ENCODE measurements at regions not wholly inside any gene's neighbourhood (a gene's known extent, or its start where the extent isn't known, plus 50 kb on each side); places are given as distances from the start of the nearest gene placed in this dataset.

- FAIRE-seq, result no peak
Measured at GRCh38 chr3:153314038-153314437, 152.0 kb downstream of the RAP2B start.

DNA sequence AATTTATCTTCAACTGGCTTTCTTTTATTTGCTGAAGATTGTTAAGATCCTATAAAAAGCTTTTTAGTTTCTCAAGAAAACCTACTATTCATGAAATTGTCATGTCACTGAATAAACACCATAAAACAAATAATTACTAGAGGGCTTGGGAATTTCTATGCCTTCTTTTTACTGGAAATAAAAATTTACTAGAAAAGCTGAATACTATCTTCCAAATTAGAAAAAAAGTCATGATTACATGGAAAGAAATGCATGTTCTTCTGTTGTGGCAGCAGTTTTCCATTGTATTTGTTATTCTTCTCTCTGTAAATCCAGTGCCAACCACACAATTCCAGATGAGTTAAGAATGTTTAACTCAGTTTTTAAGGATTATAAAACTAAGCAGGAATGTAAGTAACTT, 153.8 kb downstream of the RAP2B start:
- no peak for FAIRE-seq

GRCh38 chr3:153319705-153320554, 157.9 kb downstream of the RAP2B start:
- FAIRE-seq, result no peak

- FAIRE-seq, result no peak
Measured at GRCh38 chr3:153320585-153321128, 158.6 kb downstream of the RAP2B start.

- FAIRE-seq, result no peak
Measured at GRCh38 chr3:153328690-153329089, 166.7 kb downstream of the RAP2B start.

- FAIRE-seq, result no peak
Measured at GRCh38 chr3:153330901-153331300, 168.9 kb downstream of the RAP2B start.

- no peak for FAIRE-seq
Measured at GRCh38 chr3:153331676-153332075, 169.7 kb downstream of the RAP2B start.

DNA sequence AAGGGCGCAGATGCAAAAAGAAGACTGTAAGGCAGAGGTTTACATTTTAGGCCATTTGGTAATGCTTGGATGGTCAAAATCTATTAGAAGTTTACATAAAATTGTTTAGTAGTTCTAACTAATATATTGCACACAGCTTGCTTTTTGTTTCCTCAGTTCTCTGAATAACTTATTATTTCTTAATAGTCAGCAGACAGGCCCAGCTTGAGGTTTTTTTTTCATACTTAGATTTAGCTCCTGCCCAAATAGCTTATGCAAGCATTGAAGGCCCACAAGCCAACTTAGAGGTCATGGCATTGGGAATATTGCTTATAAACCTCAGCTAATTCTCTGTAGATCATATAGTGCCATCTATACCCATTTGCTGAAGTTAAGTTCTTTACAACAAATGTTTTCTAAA, 172.5 kb downstream of the RAP2B start:
- no peak for FAIRE-seq

DNA sequence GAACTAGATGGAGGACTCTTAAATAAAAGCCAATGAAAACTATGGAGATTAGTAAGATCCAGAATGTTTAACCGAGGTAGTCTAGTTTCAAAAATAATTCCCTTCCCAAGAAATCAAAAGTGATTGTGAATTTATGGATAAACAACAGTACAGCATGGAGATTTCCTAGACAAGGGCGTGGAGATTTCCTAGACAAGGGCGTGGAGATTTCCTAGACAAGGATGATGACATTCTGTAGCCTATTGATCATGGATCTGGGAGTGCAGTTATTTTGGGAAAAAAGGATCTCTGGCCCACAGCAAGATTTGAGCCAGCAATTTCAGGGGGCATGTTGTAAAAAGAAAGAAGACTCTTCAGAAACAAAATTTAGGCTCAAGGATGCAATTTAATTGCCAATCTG, 175.3 kb downstream of the RAP2B start:
- no peak for FAIRE-seq

- no peak for FAIRE-seq
Measured at GRCh38 chr3:153338487-153338886, 176.5 kb downstream of the RAP2B start.

DNA sequence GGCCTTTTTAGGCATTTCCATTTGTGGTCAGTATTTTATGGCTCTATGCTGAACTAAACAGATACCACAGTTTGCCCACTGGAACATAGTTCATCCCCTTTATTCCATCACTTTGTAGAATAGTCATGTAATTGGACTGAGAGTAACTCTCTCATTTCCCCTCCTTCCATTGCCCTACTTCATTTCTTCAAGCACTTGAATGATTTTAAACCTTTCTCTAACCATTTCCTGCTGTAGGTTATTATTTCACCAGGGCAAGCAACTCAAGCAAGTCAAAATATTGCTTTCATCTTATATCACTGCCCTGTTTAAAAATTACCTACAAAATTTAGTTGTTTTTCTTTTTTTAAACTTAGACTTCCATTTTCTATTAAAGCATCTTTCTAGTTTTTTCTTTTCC, 177.0 kb downstream of the RAP2B start:
- FAIRE-seq, result no peak

- no peak for FAIRE-seq
Measured at GRCh38 chr3:153343988-153344782, 182.2 kb downstream of the RAP2B start.

DNA sequence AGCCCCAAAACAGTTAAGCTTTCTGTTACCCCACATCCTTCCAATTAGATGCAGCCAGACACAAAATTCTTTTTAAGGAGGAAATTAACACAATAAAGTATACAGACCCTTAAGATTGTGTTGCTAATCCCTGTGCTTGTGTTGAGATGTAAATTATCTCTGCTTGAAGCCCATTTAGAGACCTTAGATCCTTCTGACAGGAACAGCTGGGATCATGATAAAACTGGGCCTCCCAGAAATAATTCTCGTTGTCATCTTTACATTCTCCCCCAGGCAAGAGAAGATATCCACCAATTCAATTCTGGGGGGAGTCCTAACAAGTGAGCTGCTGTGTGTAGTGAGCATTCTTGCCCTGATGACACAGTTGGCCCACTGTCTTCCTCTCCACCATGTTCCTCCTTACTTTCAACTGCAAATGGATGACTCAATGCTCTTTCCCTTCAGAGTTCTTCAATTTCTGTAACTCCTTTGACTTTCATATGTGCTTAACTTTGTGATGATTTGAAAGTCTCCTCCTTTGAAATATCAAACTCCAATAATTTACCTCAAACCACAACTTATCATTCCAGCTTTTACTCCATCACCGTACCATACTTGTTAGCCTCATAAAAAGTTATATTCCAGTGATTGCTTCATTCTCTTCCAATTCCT, 186.6 kb downstream of the RAP2B start:
- FAIRE-seq, result no peak

- no peak for FAIRE-seq
Measured at GRCh38 chr3:153349108-153349499, 187.1 kb downstream of the RAP2B start.

DNA sequence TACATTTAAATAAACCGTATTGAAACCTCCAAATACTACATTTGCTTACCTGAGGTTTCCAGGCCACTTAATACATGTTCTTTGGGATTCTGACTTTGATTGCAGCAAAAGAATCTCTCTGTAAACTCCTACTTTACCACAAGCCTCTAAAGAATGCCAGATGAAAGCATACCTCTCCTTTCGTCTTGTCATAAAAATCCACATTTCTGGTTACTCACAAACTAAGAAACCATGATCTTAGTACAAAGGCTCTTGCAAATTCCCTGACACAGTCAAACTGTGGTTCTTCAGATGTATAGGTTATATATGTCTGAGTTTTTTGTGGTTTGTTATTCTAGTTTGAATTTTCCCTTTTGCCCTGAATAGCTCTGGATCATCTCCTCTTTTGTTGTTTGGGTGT, 188.4 kb downstream of the RAP2B start:
- no peak for FAIRE-seq

GRCh38 chr3:153354641-153355040, 192.6 kb downstream of the RAP2B start:
- no peak for FAIRE-seq

GRCh38 chr3:153355559-153355958, 193.5 kb downstream of the RAP2B start:
- no peak for FAIRE-seq

GRCh38 chr3:153356908-153357307, 194.9 kb downstream of the RAP2B start:
- no peak for FAIRE-seq

- no peak for FAIRE-seq
Measured at GRCh38 chr3:153357436-153357835, 195.4 kb downstream of the RAP2B start.

- no peak for FAIRE-seq
Measured at GRCh38 chr3:153369561-153370374, 207.7 kb downstream of the RAP2B start.

DNA sequence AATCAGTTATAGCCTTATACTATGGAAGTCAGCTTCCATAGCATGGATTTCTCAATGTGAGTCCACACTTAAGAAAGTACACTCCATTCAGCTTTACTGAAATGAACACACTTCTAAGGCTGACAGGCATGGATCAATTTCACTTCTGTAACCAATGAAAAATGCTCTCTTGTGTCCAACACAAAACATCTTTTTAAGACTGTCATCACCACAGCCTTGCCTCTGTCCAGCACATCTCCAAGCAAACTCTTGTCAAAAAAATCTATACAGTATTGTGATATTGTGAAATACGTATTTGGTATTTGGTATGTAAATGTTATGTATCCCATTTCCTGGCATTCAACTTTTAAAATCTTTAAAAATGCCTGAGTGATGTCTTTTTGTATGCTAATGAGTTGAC, 208.7 kb downstream of the RAP2B start:
- FAIRE-seq, result no peak

DNA sequence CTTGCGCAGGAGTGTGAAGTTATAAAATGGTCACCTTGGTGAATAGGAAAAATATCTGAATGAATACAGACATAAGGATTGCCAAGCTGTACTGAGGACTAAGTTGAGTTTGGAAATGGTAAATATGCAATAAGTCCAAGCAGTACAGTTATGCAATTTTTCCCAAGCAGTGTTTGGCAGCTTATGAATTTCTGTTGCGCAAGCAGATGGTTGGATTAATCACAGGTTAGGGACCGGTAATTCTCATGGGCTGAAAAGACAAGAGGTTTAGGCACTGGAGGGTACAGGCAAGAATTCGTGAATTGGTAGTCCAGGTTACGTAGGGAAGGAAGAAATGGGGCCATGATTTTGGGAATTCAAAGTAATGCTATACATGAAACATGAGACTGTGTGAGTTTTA, 210.3 kb downstream of the RAP2B start:
- no peak for FAIRE-seq

DNA sequence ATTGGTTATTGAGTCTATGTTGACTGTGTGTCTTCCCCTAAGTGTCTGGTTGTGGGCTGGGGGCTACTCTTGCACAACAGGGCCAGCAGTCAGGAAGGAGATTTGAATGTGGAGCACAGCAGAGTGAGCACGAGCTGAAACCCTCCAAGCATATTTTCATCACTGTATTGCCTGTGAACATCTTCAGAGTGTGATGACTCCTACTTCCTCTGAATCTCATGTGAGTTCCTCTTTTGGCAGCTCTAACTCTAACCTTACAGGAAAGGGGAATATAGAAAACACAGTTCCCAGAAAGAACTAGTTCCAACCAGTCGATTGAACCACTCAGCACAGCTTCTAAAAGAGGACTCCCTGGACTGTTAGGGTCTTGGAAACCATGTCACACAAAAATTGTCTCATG, 211.6 kb downstream of the RAP2B start:
- FAIRE-seq, result no peak
